DND-41 (cell line): ENCODE measurements at regions not wholly inside any gene's neighbourhood (a gene's known extent, or its start where the extent isn't known, plus 50 kb on each side); places are given as distances from the start of the nearest gene placed in this dataset.

Experiments used
- ATAC-seq: fragments of 200-7000 bp; cut with Tn5 transposase; 3 replicates; pipeline ENCODE4 v1.9.1; 2021; ENCODE audit warnings: low read depth; ENCODE audit not compliant: insufficient read depth
- DNase-seq: peaks from one replicate; pipeline ENCODE4 v3.0.0-alpha.2; 2020
- H2AFZ ChIP-seq: 2 replicates; pipeline ENCODE4 v1.6.0; 2012; ENCODE audit warnings: low read depth, low read length
- H3K27ac ChIP-seq: 2 replicates; pipeline ENCODE4 v1.5.1; 2012; ENCODE audit warnings: low read length, inconsistent platforms
- H3K27me3 ChIP-seq: fragments of 200-600 bp; sonication (generic); 2 replicates; pipeline ENCODE4 v1.6.0; 2012; ENCODE audit warnings: low read length, mild to moderate bottlenecking, inconsistent platforms; ENCODE audit not compliant: insufficient read depth, poor library complexity
- H3K36me3 ChIP-seq: 2 replicates; pipeline ENCODE4 v1.5.1; 2012; ENCODE audit warnings: low read length, inconsistent platforms; ENCODE audit not compliant: insufficient read depth
- H3K4me1 ChIP-seq: 2 replicates; pipeline ENCODE4 v1.5.1; 2012; ENCODE audit warnings: mild to moderate bottlenecking, low read length; ENCODE audit not compliant: insufficient read depth
- H3K4me2 ChIP-seq: 2 replicates; pipeline ENCODE4 v1.6.0; 2012; ENCODE audit warnings: mild to moderate bottlenecking, moderate library complexity, low read length, inconsistent platforms; ENCODE audit not compliant: insufficient read depth
- H3K4me3 ChIP-seq, 2 experiments: fragments of 200-600 bp in 1 of 2; shearing (Covaris generic) in 1 of 2; 2 replicates each; pipeline ENCODE4 v1.5.1; 2012 to 2016; ENCODE audit warnings: inconsistent platforms in 2 of 2, low read length in 2 of 2, mild to moderate bottlenecking in 2 of 2, low read depth in 1 of 2, moderate library complexity in 1 of 2
- H3K79me2 ChIP-seq: 2 replicates; pipeline ENCODE4 v1.6.0; 2012; ENCODE audit warnings: low read length, inconsistent platforms; ENCODE audit not compliant: insufficient read depth
- H3K9ac ChIP-seq: 2 replicates; pipeline ENCODE4 v1.6.0; 2012; ENCODE audit warnings: low read depth, mild to moderate bottlenecking, inconsistent platforms, low read length, moderate library complexity
- H3K9me3 ChIP-seq: 2 replicates; pipeline ENCODE4 v1.5.1; 2012; ENCODE audit warnings: low read length, moderate library complexity, mild to moderate bottlenecking, inconsistent platforms; ENCODE audit not compliant: insufficient read depth, severe bottlenecking
- H4K20me1 ChIP-seq: 2 replicates; pipeline ENCODE4 v1.6.0; 2012; ENCODE audit warnings: low read length; ENCODE audit not compliant: insufficient read depth
- CTCF ChIP-seq: IDR thresholded peaks from 2 replicates; pipeline ENCODE4 v1.5.1; 2012; ENCODE audit warnings: borderline replicate concordance, low read length, moderate library complexity, mild to moderate bottlenecking; ENCODE audit not compliant: poor library complexity, severe bottlenecking; ENCODE audit errors: extremely low read depth
- EZH2 ChIP-seq: IDR thresholded peaks from 3 replicates; pipeline ENCODE4 v1.6.1; 2012; ENCODE audit warnings: borderline replicate concordance, low read depth, mild to moderate bottlenecking, moderate library complexity, low read length, inconsistent platforms; ENCODE audit not compliant: severe bottlenecking

GRCh38 chr1:178644308-178645120 is 80.5 kb upstream of the RALGPS2 start:
- Histone ChIP-seq H3K27ac (no peak overlapping the region), H3K9ac (no peak overlapping the region), H4K20me1 (no peaks in the 10 kb centered on the region), H3K4me1 (no peaks in the 10 kb centered on the region), H2AFZ (no peak overlapping the region), H3K4me2 (no peak overlapping the region), H3K36me3 (no peaks in the 10 kb centered on the region), H3K9me3 (no peaks in the 10 kb centered on the region), H3K4me3 (no peak overlapping the region), H3K79me2 (no peaks in the 10 kb centered on the region), H3K27me3 (peaks cover 20% of the 10 kb centered on the region)
- ATAC-seq = no peak
- TF ChIP-seq CTCF = no peak
- no peak for TF ChIP-seq EZH2
- DNase-seq = no peak

GRCh38 chr1:178645157-178645807 is 79.8 kb upstream of the RALGPS2 start:
- Histone ChIP-seq H3K4me1 (no peaks in the 10 kb centered on the region), H3K27ac (no peak overlapping the region), H3K27me3 (peaks cover 20% of the 10 kb centered on the region), H3K4me2 (no peak overlapping the region), H3K79me2 (no peaks in the 10 kb centered on the region), H2AFZ (no peak overlapping the region), H3K9ac (no peak overlapping the region), H4K20me1 (no peaks in the 10 kb centered on the region), H3K9me3 (no peaks in the 10 kb centered on the region), H3K4me3 (no peak overlapping the region), H3K36me3 (no peaks in the 10 kb centered on the region)
- ATAC-seq (no peak), DNase-seq (no peak)
- TF ChIP-seq EZH2 (no peak), CTCF (no peak)

- Histone ChIP-seq H3K36me3 (no peaks in the 10 kb centered on the region), H4K20me1 (no peaks in the 10 kb centered on the region), H3K9ac (no peak overlapping the region), H3K9me3 (no peaks in the 10 kb centered on the region), H3K27ac (no peak overlapping the region), H3K4me1 (no peaks in the 10 kb centered on the region), H2AFZ (no peak overlapping the region), H3K4me3 (no peak overlapping the region), H3K27me3 (peaks cover 20% of the 10 kb centered on the region), H3K79me2 (no peaks in the 10 kb centered on the region), H3K4me2 (no peak overlapping the region)
- ATAC-seq (no peak), DNase-seq (no peak)
- TF ChIP-seq CTCF (no peak), EZH2 (no peak)
Observed at GRCh38 chr1:178645808-178646200, 79.2 kb upstream of the RALGPS2 start.
